WTC11 (cell line): ENCODE measurements at regions not wholly inside any gene's neighbourhood (a gene's known extent, or its start where the extent isn't known, plus 50 kb on each side); places are given as distances from the start of the nearest gene placed in this dataset.

Experiments used
- ATAC-seq: fragments of 200-7000 bp; cut with Tn5 transposase; 2 replicates; pipeline ENCODE4 v1.10.0; 2021; ENCODE audit warnings: mild to moderate bottlenecking, moderate library complexity
- CTCF ChIA-PET: fragments of 300-600 bp; sonication (Branson Sonifier 250); formaldehyde crosslinking; loops from one replicate; lab custom pipeline; 2021; ENCODE audit warnings: antibody characterized with exemption; lab: Charles Lee
- POLR2A ChIA-PET: fragments of 350-600 bp; sonication (Branson Sonifier 250); formaldehyde crosslinking; loops from one replicate; lab custom pipeline; 2021; ENCODE audit warnings: antibody characterized with exemption; lab: Charles Lee
- DNase-seq: peaks from one replicate; pipeline ENCODE4 v3.0.0; 2021; ENCODE audit warnings: low spot score
- H3K27ac Mint-ChIP-seq: 2 replicates; pipeline ENCODE4 v1.8.0; 2021; ENCODE audit warnings: mixed read lengths
- H3K27me3 Mint-ChIP-seq: 2 replicates; pipeline ENCODE4 v1.8.0; 2021; ENCODE audit warnings: low read depth, mild to moderate bottlenecking, moderate library complexity, mixed read lengths
- H3K36me3 Mint-ChIP-seq: 2 replicates; pipeline ENCODE4 v1.8.0; 2021; ENCODE audit warnings: mixed read lengths
- H3K4me1 Mint-ChIP-seq: 2 replicates; pipeline ENCODE4 v1.8.0; 2022; ENCODE audit warnings: mixed read lengths
- H3K4me3 Mint-ChIP-seq: 2 replicates; pipeline ENCODE4 v1.8.0; 2021; ENCODE audit warnings: mild to moderate bottlenecking, moderate library complexity, mixed read lengths
- H3K9me3 Mint-ChIP-seq: 2 replicates; pipeline ENCODE4 v1.8.0; 2021; ENCODE audit warnings: mixed read lengths
- AR ChIP-seq: fragments of 250-450 bp; sonication (Bioruptor Pico); IDR thresholded peaks from 2 replicates; pipeline ENCODE4 v1.9.0; 2021; ENCODE audit warnings: mild to moderate bottlenecking
- ATF1 ChIP-seq: sonication (generic); formaldehyde crosslinking; IDR thresholded peaks from 2 replicates; pipeline ENCODE4 v1.8.1; 2023; ENCODE audit warnings: mild to moderate bottlenecking, moderate library complexity, missing genetic modification reagents
- CDX4 ChIP-seq: fragments of 250-450 bp; sonication (Bioruptor Pico); IDR thresholded peaks from 2 replicates; pipeline ENCODE4 v1.9.0; 2021; ENCODE audit warnings: moderate library complexity, mild to moderate bottlenecking, inconsistent platforms, borderline replicate concordance
- CREB1 ChIP-seq: sonication (generic); formaldehyde crosslinking; IDR thresholded peaks from 2 replicates; pipeline ENCODE4 v1.8.0; 2023; ENCODE audit warnings: mild to moderate bottlenecking, missing genetic modification reagents
- CREM ChIP-seq: sonication (generic); formaldehyde crosslinking; IDR thresholded peaks from 2 replicates; pipeline ENCODE4 v1.8.1; 2022; ENCODE audit warnings: mild to moderate bottlenecking, missing genetic modification reagents, moderate library complexity
- ERG ChIP-seq: fragments of 250-450 bp; sonication (Bioruptor Pico); IDR thresholded peaks from 2 replicates; pipeline ENCODE4 v1.8.0; 2021; ENCODE audit warnings: mild to moderate bottlenecking
- ETV6 ChIP-seq: sonication (generic); formaldehyde crosslinking; IDR thresholded peaks from 2 replicates; pipeline ENCODE4 v1.8.1; 2022; ENCODE audit warnings: mild to moderate bottlenecking, missing genetic modification reagents
- MAX ChIP-seq: sonication (generic); formaldehyde crosslinking; IDR thresholded peaks from 2 replicates; pipeline ENCODE4 v1.8.0; 2022; ENCODE audit warnings: mild to moderate bottlenecking, missing genetic modification reagents
- MLX ChIP-seq: sonication (generic); formaldehyde crosslinking; IDR thresholded peaks from 2 replicates; pipeline ENCODE4 v1.8.1; 2023; ENCODE audit warnings: mild to moderate bottlenecking, missing genetic modification reagents, moderate library complexity
- NFATC4 ChIP-seq: fragments of 250-450 bp; sonication (Bioruptor Pico); IDR thresholded peaks from 2 replicates; pipeline ENCODE4 v1.9.0; 2021; ENCODE audit warnings: mild to moderate bottlenecking
- NR3C1 ChIP-seq: sonication (generic); formaldehyde crosslinking; conservative IDR thresholded peaks from 2 replicates; pipeline ENCODE4 v1.8.1; 2023; ENCODE audit warnings: low read depth, mild to moderate bottlenecking, missing genetic modification reagents
- OVOL2 ChIP-seq: fragments of 250-450 bp; sonication (Bioruptor Pico); IDR thresholded peaks from 2 replicates; pipeline ENCODE4 v1.9.0; 2021; ENCODE audit warnings: mild to moderate bottlenecking, borderline replicate concordance
- TEAD4 ChIP-seq: sonication (generic); formaldehyde crosslinking; IDR thresholded peaks from 2 replicates; pipeline ENCODE4 v1.8.0; 2022; ENCODE audit warnings: mild to moderate bottlenecking, missing genetic modification reagents
- ZBTB21 ChIP-seq: sonication (generic); formaldehyde crosslinking; IDR thresholded peaks from 2 replicates; pipeline ENCODE4 v1.8.1; 2023; ENCODE audit warnings: mild to moderate bottlenecking, missing genetic modification reagents, borderline replicate concordance
- ZBTB43 ChIP-seq: sonication (generic); formaldehyde crosslinking; IDR thresholded peaks from 2 replicates; pipeline ENCODE4 v1.8.1; 2023; ENCODE audit warnings: mild to moderate bottlenecking, missing genetic modification reagents
- ZMAT4 ChIP-seq: fragments of 250-450 bp; sonication (Bioruptor Pico); IDR thresholded peaks from 2 replicates; pipeline ENCODE4 v1.9.0; 2021; ENCODE audit warnings: mild to moderate bottlenecking
- ZNF121 ChIP-seq: sonication (generic); formaldehyde crosslinking; IDR thresholded peaks from 2 replicates; pipeline ENCODE4 v1.8.0; 2023; ENCODE audit warnings: missing genetic modification reagents
- ZNF263 ChIP-seq: sonication (generic); formaldehyde crosslinking; IDR thresholded peaks from 2 replicates; pipeline ENCODE4 v1.8.1; 2022; ENCODE audit warnings: low read depth, mild to moderate bottlenecking, moderate library complexity, missing genetic modification reagents
- ZNF423 ChIP-seq: fragments of 250-450 bp; sonication (Bioruptor Pico); IDR thresholded peaks from 2 replicates; pipeline ENCODE4 v2.1.2; 2022; ENCODE audit warnings: mild to moderate bottlenecking, moderate library complexity

GRCh38 chr3:117768581-117768980 is 1059.0 kb downstream of the TUSC7 start (continued):
- TF ChIP-seq MLX (CRISPR knock-in tag) (no peak), ZMAT4 (no peak)

- Mint-ChIP-seq H3K36me3 (peaks cover 24% of the 10 kb centered on the region), H3K4me3 (no peak overlapping the region), H3K9me3 (peaks cover 27% of the 10 kb centered on the region), H3K27me3 (no peaks in the 10 kb centered on the region), H3K4me1 (no peaks in the 10 kb centered on the region), H3K27ac (no peak overlapping the region)
- no peak for TF ChIP-seq CDX4 (CRISPR knock-in tag)
- no peak for TF ChIP-seq OVOL2
- TF ChIP-seq MLX (CRISPR knock-in tag), result no peak
- no peak for TF ChIP-seq ZNF263 (CRISPR knock-in tag)
- TF ChIP-seq CREM (CRISPR knock-in tag), result no peak
- ChIA-PET CTCF (no interaction called here), POLR2A (no interaction called here)
- no peak for DNase-seq
- no peak for ATAC-seq
These were observed 1064.6 kb downstream of the TUSC7 start for GRCh38 chr3:117774130-117774529.

GRCh38 chr3:117786349-117786748 is 1076.8 kb downstream of the TUSC7 start:
- TF ChIP-seq AR (CRISPR knock-in tag) (no peak), ZNF423 (CRISPR knock-in tag) (no peak), ATF1 (CRISPR knock-in tag) (no peak), ZBTB21 (CRISPR knock-in tag) (no peak), ZBTB43 (CRISPR knock-in tag) (no peak), NR3C1 (CRISPR knock-in tag) (no peak), ETV6 (CRISPR knock-in tag) (no peak), ZNF121 (no peak), TEAD4 (CRISPR knock-in tag) (no peak), MAX (no peak), NFATC4 (CRISPR knock-in tag) (no peak), ERG (CRISPR knock-in tag) (no peak), CREB1 (CRISPR knock-in tag) (no peak)
- Mint-ChIP-seq H3K27ac (no peak overlapping the region), H3K36me3 (no peaks in the 10 kb centered on the region), H3K4me3 (no peak overlapping the region), H3K9me3 (no peaks in the 10 kb centered on the region; the same call in 1 of the 2 replicates), H3K27me3 (no peaks in the 10 kb centered on the region), H3K4me1 (peaks cover 37% of the 10 kb centered on the region)
- no peak for ATAC-seq
- ChIA-PET CTCF (no interaction called here), POLR2A (no interaction called here)
- no peak for DNase-seq
